GM18508 (cell line): ENCODE measurements at regions not wholly inside any gene's neighbourhood (a gene's known extent, or its start where the extent isn't known, plus 50 kb on each side); places are given as distances from the start of the nearest gene placed in this dataset.

ENCODE experiments used
- ATAC-seq: cut with Tn5 transposase; IDR thresholded peaks from one replicate; pipeline ENCODE4 v1.9.1; 2021; ENCODE audit warnings: moderate number of reproducible peaks; ENCODE audit not compliant: insufficient read depth, unreplicated experiment

DNA sequence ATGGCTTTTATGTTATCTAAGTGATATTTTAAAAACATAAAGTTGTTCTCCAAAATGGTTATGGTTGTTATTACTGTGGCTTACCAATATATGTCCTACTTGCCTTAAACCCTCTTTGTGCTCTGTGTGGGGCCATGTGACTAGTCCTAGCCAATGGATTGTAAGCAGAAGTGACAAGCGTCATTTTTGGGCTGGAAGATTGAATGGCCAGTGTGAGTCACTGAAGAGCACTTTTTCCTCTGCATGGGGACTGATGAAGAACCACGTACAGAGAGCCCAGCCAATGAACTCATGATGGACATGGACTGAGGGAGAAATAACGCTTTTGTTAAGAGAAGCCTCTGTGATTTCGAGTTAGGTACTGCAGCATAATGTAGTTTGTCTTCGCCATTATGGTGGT is 332.7 kb downstream of the EDEM1 start:
- no peak for ATAC-seq

DNA sequence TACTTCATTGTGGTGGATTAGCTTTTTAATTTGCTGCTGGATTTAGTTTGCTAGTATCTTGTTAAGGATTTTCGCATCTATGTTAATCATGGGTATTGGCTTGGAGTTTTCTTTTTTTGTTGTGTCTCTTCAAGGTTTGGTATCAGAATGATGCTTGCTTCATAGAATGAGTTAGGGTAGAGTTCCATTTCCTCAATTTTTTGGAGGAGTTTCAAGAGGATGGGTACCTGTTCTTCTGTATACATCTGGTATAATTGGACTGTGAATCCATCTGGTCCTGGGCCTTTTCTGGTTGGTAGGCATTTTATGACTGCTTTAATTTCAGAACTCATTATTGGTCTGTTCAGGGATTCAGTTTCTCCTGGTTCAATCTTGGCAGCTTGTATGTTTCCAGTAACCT is 335.6 kb downstream of the EDEM1 start:
- ATAC-seq, result no peak

DNA sequence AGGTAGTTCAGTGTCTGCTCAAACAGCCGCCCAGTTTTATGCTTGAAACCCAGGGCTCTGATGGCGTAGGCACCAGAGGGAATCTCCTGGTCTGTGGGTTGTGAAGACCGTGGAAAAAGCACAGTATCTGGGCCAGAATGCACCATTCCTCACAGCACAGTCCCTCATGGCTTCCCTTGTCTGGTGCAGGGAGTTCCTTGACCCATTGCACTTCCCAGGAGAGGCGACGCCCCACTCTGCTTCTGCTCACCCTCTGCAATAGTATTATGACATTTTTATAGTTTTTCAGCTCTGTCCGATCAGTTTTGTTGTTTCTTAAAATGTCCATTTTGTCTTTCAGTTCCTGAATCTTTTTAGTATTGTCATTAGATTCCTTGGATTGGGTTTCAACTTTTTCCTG is 343.5 kb downstream of the EDEM1 start:
- ATAC-seq, result no peak

DNA sequence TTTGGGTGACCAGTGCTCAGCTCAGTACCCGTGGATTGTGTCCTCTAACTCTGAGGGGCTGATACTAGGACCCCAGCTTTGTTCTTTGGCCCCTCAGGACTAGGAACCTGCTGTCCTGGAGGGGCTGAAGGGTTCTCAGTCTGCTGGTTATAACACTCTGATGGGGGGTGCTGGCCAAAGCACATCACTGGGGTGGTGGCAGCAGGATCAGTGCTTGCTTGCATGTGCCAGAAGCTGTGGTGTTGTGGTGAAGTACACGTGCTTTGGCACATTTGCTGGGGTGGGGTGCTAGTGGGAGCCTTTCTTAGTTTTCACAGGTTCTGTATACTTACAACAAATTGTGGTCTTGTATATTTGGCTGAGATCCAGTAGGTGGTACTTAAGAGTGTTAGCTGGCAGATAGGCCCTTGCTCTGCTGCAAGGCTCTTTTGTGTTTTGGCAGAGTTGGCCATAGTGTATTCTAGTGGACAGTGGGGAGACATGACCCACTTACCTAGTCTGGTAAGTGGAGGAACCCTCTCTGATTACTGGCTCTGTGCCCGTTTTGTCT is 344.3 kb downstream of the EDEM1 start:
- ATAC-seq, result no peak

DNA sequence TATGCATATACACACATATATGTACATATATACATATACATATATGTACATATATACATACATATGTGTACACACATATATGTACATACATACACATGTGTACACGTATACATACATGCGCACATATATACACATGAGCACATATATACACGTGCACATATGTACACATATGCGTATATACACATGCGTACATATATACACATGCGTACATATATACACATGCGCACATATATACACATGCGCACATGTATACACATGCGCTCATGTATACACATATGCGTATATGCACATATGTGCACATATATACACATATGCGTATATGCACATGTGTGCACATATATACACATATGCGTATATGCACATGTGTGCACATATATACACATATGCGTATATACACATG is 353.0 kb downstream of the EDEM1 start:
- ATAC-seq, result no peak

DNA sequence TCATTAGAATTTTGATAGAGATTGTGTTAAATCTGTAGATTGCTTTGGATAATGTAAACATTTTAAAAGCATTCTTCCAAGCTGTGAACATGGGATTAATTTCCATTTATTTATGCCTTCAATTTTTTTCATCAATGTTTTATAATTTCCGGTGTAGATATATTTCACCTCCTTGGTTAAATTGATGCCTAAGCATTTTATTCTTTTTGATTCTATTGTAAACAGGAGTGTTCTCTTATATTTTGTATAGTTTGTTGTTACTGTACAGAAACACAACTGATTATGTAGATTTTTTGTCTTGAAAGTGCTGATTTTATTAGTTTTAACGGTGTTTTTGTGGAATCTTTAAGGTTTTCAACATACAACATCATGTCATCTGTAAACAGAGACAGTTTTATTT is 355.0 kb downstream of the EDEM1 start:
- no peak for ATAC-seq

DNA sequence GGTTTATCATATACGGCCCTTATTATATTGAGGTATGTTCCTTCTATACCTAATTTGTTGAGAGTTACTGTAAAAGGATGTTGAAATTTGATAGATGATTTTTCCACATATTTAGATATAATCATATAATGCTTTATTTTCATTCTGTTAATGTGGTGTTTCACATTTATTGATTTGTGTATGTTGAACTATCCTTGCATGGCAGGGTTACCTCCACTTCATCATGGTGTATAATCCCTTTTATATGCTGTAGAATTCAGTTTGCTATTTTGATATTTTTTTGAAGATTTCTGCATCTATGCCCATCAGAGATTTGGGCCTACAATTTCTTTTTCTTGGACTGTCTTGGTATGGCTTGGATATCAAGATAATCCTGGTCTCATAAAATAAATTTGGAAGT is 355.5 kb downstream of the EDEM1 start:
- ATAC-seq, result no peak

DNA sequence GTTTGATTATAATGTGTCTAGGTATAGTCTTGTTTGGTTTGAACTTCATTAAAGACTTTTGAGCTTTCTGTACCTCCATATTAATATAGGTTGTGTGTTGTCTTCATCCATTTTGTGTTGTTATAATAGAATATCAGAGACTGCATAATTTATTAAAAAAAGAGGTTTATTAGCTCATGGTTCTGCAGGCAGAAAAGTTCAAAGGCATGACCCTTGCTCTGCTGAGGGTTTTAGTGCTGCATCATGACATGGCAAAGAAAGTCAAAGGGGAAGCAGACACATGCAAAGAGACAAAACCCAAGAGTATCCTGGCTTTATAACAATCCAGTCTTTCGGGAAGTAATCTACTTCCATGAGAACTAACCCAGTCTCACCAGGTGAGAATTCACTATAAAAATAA is 358.2 kb downstream of the EDEM1 start:
- ATAC-seq, result no peak

DNA sequence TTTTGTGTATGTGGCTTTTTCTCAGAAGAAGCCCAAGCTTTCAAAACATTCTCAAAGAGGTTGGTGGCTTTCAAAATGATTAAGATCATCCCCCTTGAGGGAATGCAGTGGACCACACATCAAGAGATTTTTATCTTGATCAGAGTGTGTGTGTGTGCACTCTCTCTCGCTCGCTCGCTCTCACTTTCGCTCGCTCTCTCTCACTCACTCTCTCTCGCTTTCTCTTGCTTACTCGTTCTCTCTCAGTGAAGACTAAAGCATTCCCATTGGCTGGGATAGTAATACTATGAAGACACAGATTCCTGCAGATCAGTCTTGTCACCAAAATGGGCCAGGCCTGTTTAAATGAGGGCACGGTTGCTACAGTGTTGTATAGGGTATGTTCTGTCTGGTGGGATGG is 365.7 kb downstream of the EDEM1 start:
- no peak for ATAC-seq

DNA sequence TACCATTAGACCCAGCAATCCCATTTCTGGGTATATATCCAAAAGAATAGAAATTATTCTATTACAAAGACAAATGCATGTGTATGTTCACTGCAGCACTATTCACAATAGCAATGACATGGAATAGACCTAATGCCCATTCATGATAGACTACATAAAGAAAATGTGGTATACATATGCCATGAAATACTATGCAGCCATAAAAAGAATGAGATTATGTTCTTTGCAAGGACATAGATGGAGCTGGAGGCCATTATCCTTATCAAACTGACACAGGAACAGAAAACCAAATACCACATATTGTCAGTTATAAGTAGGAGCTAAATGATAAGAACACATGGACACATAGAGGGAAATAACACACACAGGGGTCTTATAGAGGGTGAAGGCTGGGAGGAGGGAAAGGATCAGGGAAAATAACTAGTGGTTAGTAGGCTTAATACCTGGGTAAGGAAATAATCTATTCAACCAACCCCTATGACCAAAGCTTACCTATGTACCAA is 366.8 kb downstream of the EDEM1 start:
- ATAC-seq, result no peak

DNA sequence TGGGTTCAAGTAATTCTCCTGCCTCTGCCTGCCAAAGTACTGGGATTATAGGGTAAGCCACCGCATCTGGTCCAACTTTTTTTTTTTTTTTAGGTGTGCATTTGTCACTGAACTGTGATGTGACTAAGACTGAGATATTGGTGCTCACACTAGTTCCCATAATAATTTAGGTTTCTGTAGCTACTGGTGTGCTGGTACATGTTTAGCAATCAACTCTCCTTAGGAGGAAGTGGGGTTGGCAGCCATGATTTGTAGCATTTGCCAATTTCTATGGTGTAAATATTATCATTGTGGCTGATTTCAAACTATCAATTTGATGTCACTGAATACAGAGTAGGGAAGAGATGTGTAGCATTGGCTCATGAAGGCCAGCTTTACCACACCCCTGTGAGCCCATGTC is 372.7 kb downstream of the EDEM1 start:
- no peak for ATAC-seq

DNA sequence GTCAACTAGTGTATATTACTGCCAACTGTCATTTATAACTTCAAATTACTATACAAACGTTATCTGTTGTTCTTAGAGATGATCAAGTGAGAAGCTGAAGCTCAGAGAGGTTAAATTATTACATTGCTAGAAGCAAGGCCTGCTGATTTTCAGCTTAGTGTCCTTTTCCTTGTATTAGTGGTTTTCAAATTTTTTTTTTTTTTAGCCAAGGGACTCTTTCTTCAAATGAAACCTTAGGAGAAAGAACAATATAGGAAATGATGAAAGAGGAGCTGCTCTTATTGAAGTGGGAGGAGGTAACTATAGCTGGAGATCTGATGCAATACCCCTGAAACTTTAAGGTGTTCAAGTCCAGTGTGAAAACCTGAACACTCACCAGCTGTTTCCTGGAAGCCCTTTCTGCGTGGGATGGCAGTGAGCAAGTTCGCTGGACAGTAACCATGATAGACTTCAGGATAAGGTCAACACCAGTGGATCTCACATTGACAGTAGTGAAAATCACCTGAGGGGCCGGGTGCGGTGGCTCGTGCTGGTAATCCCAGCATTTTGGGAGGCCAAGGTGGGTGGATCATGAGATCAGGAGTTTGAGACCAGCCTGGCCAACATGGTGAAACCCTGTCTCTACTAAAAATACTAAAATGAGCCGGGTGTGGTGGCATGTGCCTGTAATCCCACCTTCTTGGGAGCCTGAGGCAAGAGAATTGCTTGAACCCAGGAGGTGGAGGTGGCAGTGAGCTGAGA is 376.2 kb downstream of the EDEM1 start:
- no peak for ATAC-seq

DNA sequence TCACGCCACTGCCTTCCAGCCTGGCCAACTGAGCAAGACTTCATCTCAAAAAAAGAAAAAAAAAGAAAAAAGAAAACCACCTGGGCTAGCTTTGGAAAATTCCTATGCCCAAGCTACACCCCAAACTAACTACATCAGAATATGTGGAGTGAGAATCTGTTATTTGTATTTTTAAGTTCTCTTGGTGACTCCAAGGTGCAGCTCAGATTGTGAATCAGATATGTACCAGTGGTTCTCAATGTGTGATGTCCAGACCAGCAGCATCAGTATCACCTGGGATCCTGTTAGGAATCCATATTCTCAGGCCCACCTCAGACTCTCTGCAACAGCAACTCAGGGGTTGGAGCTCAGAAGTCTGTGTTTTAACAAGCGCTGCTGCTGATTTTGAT is 376.8 kb downstream of the EDEM1 start:
- ATAC-seq, result no peak

DNA sequence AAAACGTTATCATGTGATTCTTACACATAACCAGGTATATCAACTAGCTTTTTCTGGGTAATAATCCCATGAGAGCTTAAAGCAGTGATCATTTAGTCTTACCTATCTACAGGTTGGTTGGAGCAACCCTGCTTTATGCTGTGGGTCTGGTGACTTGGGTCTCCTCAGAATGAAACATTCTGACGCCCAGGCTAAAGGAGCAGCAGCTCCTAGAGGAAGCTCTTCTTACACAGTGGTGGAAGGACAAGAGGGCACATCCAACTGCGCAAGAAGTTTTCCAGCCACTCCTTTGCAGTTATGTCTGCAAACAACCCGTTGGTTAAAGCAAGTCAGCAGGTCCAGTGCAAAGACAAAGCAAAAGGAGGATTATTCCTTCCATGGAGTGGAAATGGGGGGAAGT is 377.5 kb downstream of the EDEM1 start:
- ATAC-seq, result no peak

DNA sequence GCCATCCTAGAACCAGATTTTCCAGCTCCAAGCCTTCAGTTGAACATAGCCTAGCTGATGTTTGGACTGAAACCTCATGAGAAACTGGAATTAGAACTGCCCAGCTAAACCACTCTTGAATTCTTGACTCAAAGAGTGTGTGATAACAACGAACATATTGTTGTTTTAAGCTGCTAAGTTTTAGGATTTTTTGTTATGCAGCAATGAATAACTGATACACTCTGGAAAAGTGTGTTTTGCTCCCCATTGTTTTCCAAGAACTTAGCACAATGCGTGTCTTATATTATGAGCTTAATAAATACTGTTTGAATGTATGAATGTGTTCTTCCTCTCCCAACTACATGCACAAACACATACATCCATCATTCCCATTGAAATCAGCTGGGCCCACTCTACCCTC is 379.6 kb downstream of the EDEM1 start:
- no peak for ATAC-seq

DNA sequence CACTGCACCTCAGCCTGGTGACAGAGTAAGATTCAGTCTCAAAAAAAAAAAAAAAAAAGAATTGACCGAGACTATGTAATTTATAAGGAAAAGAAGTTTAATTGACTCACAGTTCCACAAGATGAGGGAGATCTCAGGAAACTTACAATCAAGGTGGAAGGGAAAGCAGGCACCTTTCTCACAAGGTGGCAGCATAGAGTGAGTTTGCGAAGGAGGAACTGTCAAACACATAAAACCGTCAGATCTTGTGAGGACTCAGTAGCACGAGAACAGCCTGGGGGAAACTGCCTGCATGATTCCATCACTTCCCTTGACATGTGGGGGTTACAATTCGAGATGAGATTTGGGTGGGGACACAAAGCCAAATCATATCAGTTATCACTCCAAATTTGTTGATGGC is 380.9 kb downstream of the EDEM1 start:
- ATAC-seq, result no peak

DNA sequence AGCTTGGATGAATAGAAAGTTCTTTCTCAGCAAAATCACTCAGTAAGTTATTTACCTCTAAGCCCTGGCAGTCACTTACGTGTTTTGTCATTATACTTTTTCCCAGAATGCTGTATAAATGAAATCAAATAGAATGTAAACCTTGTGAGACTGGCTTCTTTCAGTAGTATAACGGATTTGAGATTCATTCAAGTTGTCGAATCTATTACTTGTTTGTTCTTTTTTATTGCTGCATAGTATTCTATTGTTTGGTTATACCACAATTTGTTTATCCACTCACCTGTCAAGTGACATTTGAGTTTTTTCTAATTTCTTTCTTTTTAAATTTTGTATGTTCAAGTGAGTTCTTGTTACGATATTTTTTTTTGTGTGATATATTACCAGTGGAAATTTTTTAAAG is 381.6 kb downstream of the EDEM1 start:
- no peak for ATAC-seq

DNA sequence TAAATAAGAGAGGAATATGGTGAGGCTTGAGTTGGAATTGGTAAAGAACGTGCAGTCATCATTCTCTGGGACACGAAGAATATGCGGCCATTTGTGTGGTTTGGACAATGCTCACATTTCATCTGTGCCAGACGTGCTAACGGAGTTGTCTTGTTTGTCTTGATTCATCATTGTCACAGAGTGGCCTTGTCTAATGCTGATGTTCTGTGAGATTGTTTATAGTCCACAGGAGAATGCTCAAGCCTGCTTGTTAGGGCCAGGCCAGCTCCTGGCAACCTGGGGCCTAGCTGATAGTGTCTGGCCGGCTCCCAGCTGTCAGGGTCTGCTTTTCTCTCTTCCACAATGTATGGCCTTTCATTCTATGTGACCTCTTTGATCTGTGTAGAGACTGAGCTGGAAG is 384.7 kb downstream of the EDEM1 start:
- no peak for ATAC-seq

DNA sequence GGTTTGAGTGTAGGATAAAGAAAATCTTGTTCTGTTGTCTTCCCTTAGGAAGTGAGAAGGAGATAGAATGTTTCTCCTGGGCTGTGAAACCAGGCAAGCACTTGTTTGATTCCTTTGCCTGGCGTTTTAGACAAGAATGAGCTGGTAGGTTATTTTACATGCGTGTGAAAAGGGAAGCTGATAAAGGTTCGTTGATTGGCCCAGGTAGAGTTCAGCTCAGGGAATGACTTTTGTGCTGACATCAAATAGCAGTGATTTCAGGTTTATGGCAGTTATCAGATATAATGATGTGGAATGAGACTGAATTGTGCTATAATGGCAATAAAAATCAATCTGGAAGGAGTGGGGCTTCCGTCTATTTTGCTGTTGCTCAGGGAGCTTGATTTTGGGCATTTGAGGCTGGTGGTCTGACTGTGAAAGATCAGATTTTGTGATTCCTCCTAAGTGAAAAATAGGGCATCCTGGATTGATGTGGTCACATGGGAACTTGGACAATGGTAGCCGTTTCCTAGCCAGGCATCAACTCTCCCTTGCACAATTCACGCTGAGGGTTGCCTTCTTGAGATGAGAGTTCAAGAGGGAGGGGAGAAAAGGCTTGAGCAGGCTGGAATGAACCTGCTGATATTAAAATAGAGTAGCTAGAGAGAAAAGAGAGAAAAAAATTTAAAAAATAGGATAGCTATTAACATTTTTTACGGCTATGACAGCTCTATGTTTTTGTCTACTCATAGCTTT is 388.9 kb downstream of the EDEM1 start:
- ATAC-seq, result no peak

DNA sequence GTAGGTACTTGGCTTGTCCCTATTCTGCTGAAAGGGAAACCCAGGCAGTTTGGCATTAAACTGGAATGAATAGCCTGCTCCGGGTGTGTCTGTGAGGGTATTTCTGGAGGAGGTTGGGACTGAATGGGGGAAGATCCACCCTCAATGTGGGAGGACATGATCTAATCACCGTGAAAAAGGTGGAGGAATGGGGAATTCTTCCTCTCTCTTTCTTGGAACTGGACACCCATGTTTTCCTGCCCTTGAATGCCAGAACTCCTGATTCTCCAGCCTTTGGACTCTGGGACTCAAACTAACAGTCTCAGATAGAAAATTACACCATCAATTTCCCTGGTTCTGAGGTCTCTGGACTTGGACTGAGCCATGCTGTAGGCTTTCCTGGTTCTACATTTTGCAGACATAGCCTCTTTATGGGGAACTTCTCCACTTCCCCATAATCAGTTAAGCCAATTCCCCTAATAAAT is 391.7 kb downstream of the EDEM1 start:
- no peak for ATAC-seq

DNA sequence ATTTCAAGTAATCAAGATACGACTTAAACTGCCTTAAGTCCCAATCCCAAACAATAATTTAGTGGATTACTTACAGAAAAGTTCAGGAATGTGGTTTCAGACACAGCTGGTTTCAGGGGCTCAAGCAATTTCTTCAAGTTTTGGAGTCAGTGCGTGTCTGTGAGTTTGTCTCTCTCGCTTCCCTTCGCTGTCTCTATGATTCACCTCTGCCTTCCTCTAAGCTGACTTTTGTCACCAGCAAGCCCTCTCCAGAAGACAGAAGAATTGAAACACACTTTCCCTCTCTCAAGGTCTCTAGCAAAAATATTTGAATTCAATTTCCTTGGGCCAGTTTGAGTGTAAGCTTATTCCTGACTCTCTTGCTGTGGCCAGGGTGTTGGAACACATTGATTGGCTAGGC is 392.4 kb downstream of the EDEM1 start:
- no peak for ATAC-seq

DNA sequence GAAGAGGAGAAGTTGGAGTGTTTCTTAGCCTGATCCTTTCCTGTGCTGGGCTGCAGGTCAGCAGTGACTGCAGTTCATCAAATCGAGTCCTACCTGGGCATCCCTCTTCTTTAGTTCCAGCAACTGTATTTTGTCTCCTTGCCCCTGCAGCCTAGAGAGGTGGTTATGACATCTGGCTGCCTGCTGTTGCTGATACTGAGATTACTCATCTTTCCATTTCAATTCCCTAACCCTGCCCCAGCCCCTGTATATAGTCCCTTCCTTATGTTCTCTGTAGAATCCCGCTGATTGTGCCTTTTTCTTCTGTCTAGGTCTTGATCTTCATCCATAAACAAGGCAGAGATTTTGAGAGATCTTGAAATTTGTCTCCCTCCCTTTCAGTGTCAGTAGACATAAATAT is 393.3 kb downstream of the EDEM1 start:
- ATAC-seq, result no peak
